Thyroid gland (tissue), 4 donors: ENCODE measurements at regions not wholly inside any gene's neighbourhood (a gene's known extent, or its start where the extent isn't known, plus 50 kb on each side); places are given as distances from the start of the nearest gene placed in this dataset.

Experiments used
- DNase-seq, 2 donors: peaks; one replicate each; pipeline ENCODE4 v3.0.0-alpha.2; 2019
- H3K27ac ChIP-seq, 3 donors: fragments of 200-600 bp; sonication (generic); 1 replicate in 2 of 3; 2 replicates in 1 of 3; pipeline ENCODE4 v1.5.1; 2016 to 2019; ENCODE audit warnings: mild to moderate bottlenecking in 1 of 3, moderate library complexity in 1 of 3
- H3K27me3 ChIP-seq: fragments of 200-600 bp; sonication (generic); one replicate; pipeline ENCODE4 v1.5.1; 2019
- H3K36me3 ChIP-seq, 2 donors: fragments of 200-600 bp; sonication (generic); one replicate each; pipeline ENCODE4 v1.5.1; 2016 to 2019
- H3K4me1 ChIP-seq, 2 donors: fragments of 200-600 bp; sonication (generic); one replicate each; pipeline ENCODE4 v1.5.1; 2017 to 2019
- H3K4me3 ChIP-seq, 3 donors: fragments of 200-600 bp; sonication (generic); replicated peaks in 1 of 3; 1 replicate in 2 of 3; 2 replicates in 1 of 3; pipeline ENCODE4 v1.5.1; 2016; ENCODE audit warnings: mild to moderate bottlenecking in 1 of 3
- H3K9me3 ChIP-seq: fragments of 200-600 bp; sonication (generic); one replicate; pipeline ENCODE4 v1.5.1; 2017
- POLR2A ChIP-seq, 2 donors: fragments of 450-650 bp; IDR thresholded peaks; one replicate each; pipeline ENCODE4 v1.6.1; 2017; ENCODE audit warnings: antibody characterized with exemption in 2 of 2, mild to moderate bottlenecking in 2 of 2, moderate library complexity in 1 of 2
- WGBS, 2 donors: methylation state at CpG; one replicate each; pipeline ENCODE4 v1.1.5; 2017; 5-methylcytosine and 5-hydroxymethylcytosine counted together
- intact Hi-C: fragments of 100-400 bp; cut with DNase I; formaldehyde crosslinking; loops from one replicate; pipeline ENCODE4 v1.15.1; 2023
- TF ChIP-seq, protein P1 (sequence below), 6 experiments: fragments of 200-600 bp in 3 of 6; fragments of 450-650 bp in 3 of 6; sonication (generic) in 3 of 6; IDR thresholded peaks; one replicate each; pipeline ENCODE4 v1.5.1; 2016 to 2019; ENCODE audit warnings: antibody characterized with exemption in 6 of 6, mild to moderate bottlenecking in 2 of 6, inconsistent platforms in 1 of 6, moderate library complexity in 1 of 6

DNA sequence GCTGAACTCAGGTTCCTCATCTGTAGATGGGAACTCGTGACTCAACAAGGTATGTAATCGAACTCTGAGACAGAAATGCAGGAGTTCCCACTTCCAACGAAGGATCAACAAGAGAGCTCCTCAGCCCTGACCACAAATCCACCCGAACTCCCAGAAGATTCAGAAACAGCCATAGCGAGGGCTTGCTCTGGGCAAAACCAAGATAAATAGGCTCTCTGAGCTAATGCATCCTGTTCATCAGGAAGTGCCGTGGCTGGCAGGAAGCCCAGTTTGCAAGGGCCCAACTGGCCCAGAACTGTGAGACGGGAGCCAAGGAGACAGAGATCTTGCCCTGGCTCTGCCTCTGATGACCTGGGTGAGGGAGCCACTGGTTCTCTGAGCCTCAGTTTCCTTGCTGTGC lies 141.7 kb upstream of the PFKP start:
- intact Hi-C loops, result loop anchor here (5.0 kb wide), 2 partner anchors 52 to 117 kb away; no protein-coding TSS in a partner anchor
- no peaks in the 10 kb centered on the region for H3K4me1 ChIP-seq
- WGBS, 2 donors, result 53 to 68% methylated on average over 6 to 7 of the region's 7 CpGs
- peak; percentile 22 to 49 for DNase-seq
- no peaks in the 10 kb centered on the region for H3K27me3 ChIP-seq
- no peak overlapping the region for H3K4me3 ChIP-seq
- H3K36me3 ChIP-seq, result no peaks in the 10 kb centered on the region
- H3K27ac ChIP-seq, result no peak overlapping the region
- TF ChIP-seq, protein P1, sequence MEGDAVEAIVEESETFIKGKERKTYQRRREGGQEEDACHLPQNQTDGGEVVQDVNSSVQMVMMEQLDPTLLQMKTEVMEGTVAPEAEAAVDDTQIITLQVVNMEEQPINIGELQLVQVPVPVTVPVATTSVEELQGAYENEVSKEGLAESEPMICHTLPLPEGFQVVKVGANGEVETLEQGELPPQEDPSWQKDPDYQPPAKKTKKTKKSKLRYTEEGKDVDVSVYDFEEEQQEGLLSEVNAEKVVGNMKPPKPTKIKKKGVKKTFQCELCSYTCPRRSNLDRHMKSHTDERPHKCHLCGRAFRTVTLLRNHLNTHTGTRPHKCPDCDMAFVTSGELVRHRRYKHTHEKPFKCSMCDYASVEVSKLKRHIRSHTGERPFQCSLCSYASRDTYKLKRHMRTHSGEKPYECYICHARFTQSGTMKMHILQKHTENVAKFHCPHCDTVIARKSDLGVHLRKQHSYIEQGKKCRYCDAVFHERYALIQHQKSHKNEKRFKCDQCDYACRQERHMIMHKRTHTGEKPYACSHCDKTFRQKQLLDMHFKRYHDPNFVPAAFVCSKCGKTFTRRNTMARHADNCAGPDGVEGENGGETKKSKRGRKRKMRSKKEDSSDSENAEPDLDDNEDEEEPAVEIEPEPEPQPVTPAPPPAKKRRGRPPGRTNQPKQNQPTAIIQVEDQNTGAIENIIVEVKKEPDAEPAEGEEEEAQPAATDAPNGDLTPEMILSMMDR (IDR thresholded peaks at IDR 0.05), result no peak
- TF ChIP-seq POLR2A (IDR thresholded peaks at IDR 0.05), result no peak
- no peaks in the 10 kb centered on the region for H3K9me3 ChIP-seq

DNA sequence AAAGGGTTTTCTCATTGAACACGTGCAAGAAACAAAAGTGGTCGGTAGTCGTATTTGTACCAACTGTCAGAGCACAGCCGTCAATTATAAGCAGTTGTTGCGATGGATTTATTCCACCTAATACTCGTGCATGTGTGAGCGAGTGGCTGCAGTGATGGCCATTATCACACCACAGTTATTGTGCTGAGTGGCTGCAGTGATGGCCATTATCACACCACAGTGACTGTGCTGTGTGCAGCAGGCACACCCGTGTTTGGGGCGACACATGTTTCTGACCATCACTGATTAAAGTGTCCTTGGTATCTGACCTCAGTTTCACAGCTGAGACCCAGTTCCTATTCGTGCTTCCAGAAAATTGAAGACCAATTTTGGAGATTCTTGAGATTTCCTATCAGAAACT lies 142.9 kb upstream of the PFKP start:
- intact Hi-C loops, result no loop called here
- no peaks in the 10 kb centered on the region for H3K4me1 ChIP-seq
- no peak overlapping the region for H3K4me3 ChIP-seq
- H3K36me3 ChIP-seq, result no peaks in the 10 kb centered on the region
- H3K27ac ChIP-seq, result no peak overlapping the region
- no peak for TF ChIP-seq POLR2A (IDR thresholded peaks at IDR 0.05)
- TF ChIP-seq, protein P1 (IDR thresholded peaks at IDR 0.05), result no peak
- 85 to 91% methylated on average over 10 of the region's 10 CpGs for WGBS, 2 donors
- DNase-seq, result no peak
- no peaks in the 10 kb centered on the region for H3K9me3 ChIP-seq
- H3K27me3 ChIP-seq, result no peaks in the 10 kb centered on the region

DNA sequence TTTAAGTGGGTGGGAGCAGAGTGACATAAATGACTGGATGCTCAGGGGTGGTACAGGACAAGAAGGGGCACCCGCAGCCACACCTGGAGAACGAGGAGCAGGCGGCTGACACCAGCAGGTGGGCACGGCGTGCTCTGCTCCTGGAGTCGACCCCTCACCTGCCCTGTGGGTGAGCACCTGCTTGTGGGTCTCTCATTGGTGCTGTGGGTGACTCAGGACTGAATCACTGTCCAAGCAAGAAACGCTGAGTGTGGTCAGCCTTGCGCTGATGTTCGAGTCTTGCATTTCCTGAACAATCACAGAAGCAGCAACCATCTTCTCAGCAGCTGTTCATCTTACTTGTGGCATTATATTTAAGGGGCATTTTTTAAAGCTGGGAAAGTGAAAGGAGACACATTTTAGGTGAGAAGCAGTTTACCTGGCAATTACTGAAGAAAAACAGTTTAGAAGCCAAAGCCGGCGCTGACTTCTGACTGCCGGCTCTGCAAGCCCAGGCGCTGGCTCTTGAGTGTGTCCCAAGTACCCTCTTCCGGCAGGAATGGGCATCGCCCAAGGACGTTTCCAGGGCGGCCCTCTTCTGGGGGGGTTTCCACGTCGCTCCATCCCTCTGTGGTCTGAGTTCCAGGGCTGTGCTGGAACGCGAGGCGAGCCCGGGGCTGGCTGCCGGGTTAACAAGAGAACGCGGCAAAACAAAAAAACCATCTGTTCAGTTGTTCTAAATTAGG lies 145.2 kb upstream of the PFKP start:
- H3K4me3 ChIP-seq, result no peak overlapping the region
- H3K4me1 ChIP-seq, result no peaks in the 10 kb centered on the region
- no peaks in the 10 kb centered on the region for H3K9me3 ChIP-seq
- 74 to 78% methylated on average over 26 of the region's 26 CpGs for WGBS, 2 donors
- H3K36me3 ChIP-seq, result no peaks in the 10 kb centered on the region
- intact Hi-C loops, result no loop called here
- H3K27ac ChIP-seq, result no peak overlapping the region
- H3K27me3 ChIP-seq, result no peaks in the 10 kb centered on the region
- DNase-seq, result peak in 1 of 2 donors; percentile 6
- TF ChIP-seq POLR2A (IDR thresholded peaks at IDR 0.05), result no peak
- TF ChIP-seq, protein P1 (IDR thresholded peaks at IDR 0.05), result peak in 1 of 6 experiments; percentile 14

DNA sequence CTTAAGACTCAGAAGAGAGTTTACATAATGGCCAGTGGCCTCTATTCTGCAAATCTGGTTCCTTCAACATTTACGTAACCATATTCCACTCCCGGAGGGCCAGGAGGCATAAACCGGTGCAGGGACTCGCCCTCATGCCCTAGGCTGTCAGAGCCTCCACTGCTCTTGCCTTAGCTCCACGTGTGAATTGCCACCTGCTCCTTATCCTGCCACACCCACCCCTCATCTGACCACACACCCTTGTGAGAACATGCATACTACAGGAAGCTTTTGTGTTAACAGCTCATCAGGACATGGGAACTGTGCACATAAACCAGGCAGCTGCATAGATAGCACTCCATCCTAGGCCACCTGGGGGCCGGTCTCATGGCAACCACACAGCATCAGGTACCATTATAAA lies 146.7 kb upstream of the PFKP start:
- H3K36me3 ChIP-seq, result no peaks in the 10 kb centered on the region
- no peak overlapping the region for H3K27ac ChIP-seq
- no peak overlapping the region for H3K4me3 ChIP-seq
- 76 to 79% methylated on average over 6 of the region's 6 CpGs for WGBS, 2 donors
- no peaks in the 10 kb centered on the region for H3K4me1 ChIP-seq
- no peak for DNase-seq
- intact Hi-C loops, result no loop called here
- TF ChIP-seq, protein P1 (IDR thresholded peaks at IDR 0.05), result no peak
- no peaks in the 10 kb centered on the region for H3K27me3 ChIP-seq
- H3K9me3 ChIP-seq, result no peaks in the 10 kb centered on the region

DNA sequence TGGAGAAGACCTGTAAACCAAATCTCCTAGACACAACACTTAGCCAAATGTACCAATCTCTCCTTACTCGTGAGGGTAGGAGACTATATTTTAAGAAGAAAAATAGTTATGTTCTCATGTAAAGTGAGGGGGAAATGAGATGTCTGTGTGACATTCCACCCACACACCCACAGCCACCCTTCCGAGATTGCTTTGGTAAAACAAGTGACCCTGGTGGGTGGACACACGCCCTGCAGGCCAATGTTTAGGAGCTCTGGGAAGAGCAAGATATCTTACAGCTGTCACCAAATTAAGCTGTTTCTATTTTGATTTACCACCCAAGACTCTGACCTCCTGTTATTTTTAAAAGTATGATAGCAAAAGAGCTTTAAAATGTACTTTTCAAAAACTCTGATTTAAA lies 147.2 kb upstream of the PFKP start:
- Histone ChIP-seq H3K9me3 (no peaks in the 10 kb centered on the region), H3K4me1 (no peaks in the 10 kb centered on the region), H3K27me3 (no peaks in the 10 kb centered on the region), H3K27ac (no peak overlapping the region), H3K36me3 (no peaks in the 10 kb centered on the region), H3K4me3 (no peak overlapping the region)
- TF ChIP-seq, protein P1 (IDR thresholded peaks at IDR 0.05), result no peak
- TF ChIP-seq POLR2A (IDR thresholded peaks at IDR 0.05), result no peak
- intact Hi-C loops, result no loop called here
- DNase-seq, result no peak
- 63 to 82% methylated on average over 3 of the region's 3 CpGs for WGBS, 2 donors
